HG02970 (cell line): ENCODE measurements at regions not wholly inside any gene's neighbourhood (a gene's known extent, or its start where the extent isn't known, plus 50 kb on each side); places are given as distances from the start of the nearest gene placed in this dataset.
"Not testable (repeated sequence)": the region's sequence is repeated elsewhere in the genome, so short reads cannot be mapped to it uniquely, and the experiment has no call there.

Source experiments
- ATAC-seq: cut with Tn5 transposase; IDR thresholded peaks from one replicate; pipeline ENCODE4 v1.9.1; 2021; ENCODE audit warnings: mild to moderate bottlenecking, moderate library complexity, moderate number of reproducible peaks; ENCODE audit not compliant: unreplicated experiment, low FRiP score

DNA sequence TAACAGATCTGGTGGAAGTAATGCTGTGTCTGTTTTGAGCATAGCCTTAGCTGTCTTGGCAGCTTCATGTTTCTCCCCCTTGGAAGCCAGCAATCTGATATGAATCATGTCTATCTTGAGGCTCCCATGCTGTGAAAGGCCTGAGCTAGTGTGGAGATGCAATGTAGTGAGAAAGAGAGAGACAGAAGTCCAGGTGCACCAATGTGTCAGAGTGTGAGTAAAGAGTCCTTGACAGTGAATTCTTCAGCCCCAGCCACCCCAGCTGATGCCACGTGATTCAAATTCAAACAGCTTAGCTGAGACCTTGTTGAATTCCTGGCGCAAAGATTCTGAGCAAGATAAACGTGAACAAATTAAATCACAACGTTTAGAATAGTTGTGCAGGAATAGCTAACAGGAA, 704.2 kb downstream of the EDEM1 start:
- ATAC-seq, result no peak

DNA sequence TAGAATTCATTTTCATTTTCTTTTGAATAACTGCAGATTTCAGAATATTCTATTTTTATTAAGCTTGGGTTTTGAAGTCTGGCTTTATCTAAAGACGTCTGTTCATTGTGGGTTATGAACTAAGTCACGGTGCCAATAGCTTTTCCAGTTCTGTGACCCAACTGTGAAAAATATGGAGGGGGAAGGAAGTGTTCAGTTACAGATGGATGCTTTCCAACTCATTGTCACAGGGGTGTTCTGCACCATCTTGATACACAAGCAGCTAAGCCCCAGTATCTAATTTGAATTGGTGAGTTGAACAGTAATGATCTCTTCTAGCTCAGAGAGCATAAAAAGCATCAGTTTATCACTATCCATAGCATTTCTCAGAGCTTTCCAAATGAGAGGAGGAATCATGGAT, 710.6 kb downstream of the EDEM1 start:
- no peak for ATAC-seq

- no peak for ATAC-seq
These were observed 711.7 kb downstream of the EDEM1 start for GRCh38 chr3:5899014-5899761.

DNA sequence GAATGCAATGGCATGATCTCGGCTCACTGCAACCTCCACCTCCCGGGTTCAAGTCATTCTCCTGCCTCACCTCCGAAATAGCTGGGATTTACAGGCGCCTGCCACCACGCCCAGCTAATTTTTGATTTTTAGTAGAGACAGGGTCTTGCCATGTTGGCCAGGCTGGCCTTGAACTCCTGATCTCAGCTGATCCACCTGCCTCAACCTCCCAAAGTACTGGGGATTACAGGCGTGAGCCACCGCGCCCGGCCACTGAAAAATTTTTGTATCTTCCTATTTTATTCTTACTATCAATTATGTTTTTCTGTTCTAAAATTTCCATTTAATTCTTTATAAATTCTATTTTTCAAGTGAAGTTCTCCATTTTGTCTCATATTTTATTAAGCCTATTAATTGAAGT, 730.4 kb downstream of the EDEM1 start:
- no peak for ATAC-seq

DNA sequence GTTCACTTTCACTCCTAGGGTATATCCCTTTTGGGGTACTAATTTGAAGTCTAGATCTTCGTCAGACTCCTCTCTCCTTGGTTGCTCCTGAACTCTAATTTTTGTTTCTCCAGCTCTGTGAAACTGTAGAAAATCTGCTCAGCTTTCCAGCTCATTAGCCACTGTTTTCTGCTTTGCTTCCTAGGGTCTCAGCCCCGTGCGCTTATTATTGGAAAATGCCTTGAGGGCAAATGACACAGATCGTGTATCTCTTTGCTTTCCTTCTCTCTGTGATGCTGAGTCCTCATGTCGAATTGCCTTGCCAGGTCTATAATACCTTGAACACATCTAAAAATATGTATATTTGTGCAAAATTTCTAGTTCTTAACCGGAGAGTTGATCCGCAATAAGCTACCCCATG, 731.1 kb downstream of the EDEM1 start:
- ATAC-seq, result no peak

DNA sequence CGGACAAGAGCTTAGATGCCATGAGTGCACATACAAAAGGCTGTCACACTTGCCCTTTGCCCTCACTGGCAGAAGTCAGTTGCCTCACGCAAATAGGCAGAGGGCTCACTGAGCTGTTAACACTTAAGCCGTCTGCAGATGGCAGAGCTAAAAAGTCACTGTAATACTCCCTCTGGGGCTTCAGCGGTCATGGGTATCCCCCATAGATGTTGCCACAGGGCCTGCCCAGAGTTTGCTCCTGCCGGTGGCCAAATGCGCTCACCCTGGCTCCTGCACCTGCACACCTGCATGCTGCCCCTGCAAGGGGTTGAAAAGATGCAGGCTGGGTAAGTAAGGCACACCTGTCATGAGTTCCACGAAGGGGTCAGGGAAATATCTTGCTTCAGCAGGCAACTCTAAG, 741.5 kb downstream of the EDEM1 start:
- no peak for ATAC-seq

- ATAC-seq, result not testable (repeated sequence)
These were observed 756.6 kb downstream of the EDEM1 start for GRCh38 chr3:5944061-5944460.

DNA sequence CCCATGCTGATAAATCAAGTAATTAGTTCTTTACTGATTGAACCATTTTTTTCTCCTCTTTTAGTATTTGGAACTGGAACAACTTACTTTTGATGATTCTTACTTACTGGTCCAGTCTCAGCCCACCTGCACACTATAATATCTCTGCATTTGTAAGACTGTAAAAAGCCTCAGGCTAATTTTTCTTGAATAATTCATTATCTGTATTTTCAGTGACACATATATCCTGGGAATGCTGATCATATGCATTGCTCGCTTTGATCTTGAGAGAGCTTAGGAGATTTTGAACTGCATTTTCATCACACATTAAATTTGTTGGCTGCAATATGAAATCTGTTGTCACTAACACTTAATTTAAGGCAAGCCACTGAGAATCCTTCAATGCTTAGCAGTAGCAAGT, 760.6 kb downstream of the EDEM1 start:
- no peak for ATAC-seq

DNA sequence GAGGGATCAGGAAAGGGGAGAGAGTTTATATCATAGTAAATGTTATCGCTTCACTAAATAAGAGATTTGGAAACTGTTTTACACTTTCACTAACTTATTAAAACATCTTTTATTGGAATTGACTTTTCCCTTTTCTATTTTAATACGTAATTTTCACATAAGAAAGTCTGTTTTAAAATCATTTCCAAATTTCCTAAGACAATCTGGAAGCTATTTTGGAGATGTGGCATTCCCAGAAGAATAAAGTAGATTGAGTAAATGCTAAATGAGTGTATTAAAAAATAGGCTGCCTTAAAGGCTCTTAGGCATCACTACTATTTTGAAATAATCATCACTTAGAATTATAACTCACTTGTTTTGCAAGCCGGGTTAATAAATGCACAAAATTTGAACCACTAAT, 763.5 kb downstream of the EDEM1 start:
- no peak for ATAC-seq

GRCh38 chr3:5972586-5972985, 785.1 kb downstream of the EDEM1 start:
- ATAC-seq, result no peak

GRCh38 chr3:5974630-5975322, 787.3 kb downstream of the EDEM1 start:
- no peak for ATAC-seq

DNA sequence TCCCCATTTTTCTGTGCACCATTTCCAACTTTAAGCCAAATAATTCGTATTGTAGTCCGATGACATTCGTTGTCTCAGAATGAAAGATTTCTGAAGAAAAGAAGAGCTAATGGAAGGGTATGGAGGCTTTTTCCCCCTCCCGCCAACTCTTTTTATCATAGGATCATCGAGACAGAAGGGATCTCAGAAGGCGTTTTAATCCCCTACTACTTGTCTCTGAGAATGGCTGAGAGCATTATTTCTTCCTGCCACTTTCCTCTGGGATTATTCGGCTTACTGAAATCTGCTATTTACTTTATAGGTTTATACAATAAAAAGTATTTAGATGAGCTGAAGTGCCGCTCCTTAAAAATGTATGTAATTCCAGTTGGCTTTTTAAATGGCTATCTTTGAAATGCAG, 789.8 kb downstream of the EDEM1 start:
- no peak for ATAC-seq

GRCh38 chr3:5980475-5980874, 793.0 kb downstream of the EDEM1 start:
- ATAC-seq, result no peak

GRCh38 chr3:5994651-5995050, 807.1 kb downstream of the EDEM1 start:
- ATAC-seq, result no peak

- no peak for ATAC-seq
These were observed 830.9 kb downstream of the EDEM1 start for GRCh38 chr3:6018456-6018855.

- ATAC-seq, result no peak
These were observed 835.1 kb downstream of the EDEM1 start for GRCh38 chr3:6022621-6023020.

DNA sequence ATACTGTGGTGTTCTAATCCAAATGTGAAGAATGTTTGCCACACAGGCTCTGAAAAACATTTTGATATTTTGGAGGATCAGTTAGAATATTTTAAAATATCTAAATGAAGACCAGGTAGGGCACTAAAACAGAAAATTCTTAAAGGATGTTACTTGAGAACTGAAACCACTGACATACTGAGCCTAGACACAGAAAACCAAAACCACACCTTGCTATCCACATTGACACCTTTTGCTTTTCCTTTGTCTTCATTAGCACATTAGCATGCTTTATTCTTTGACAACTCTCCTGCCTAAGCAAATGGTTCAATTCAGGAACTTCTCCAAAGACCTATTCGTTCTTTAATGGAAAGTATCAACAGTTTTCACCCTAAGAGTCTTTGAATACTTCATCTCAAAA, 835.9 kb upstream of the GRM7 start:
- ATAC-seq, result no peak

DNA sequence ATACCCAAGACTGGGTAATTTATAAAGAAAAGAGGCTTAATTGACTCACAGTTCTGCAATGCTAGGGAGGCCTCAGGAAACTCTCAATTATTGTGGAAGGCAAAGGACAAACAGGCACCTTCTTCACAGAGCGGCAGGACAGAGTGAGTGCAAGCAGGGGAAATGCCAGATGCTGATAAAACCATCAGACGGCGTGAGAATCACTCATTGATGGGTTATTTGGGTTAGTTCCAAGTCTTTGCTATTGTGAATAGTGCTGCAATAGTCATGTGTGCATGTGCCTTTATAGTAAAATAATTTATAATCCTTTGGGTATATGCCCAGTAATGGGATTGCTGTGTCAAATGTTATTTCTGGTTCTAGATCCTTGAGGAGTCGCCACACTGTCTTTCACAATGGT, 830.3 kb upstream of the GRM7 start:
- ATAC-seq, result not testable (repeated sequence)

GRCh38 chr3:6035626-6036025, 825.3 kb upstream of the GRM7 start:
- ATAC-seq, result no peak

GRCh38 chr3:6039971-6040370, 820.9 kb upstream of the GRM7 start:
- no peak for ATAC-seq

DNA sequence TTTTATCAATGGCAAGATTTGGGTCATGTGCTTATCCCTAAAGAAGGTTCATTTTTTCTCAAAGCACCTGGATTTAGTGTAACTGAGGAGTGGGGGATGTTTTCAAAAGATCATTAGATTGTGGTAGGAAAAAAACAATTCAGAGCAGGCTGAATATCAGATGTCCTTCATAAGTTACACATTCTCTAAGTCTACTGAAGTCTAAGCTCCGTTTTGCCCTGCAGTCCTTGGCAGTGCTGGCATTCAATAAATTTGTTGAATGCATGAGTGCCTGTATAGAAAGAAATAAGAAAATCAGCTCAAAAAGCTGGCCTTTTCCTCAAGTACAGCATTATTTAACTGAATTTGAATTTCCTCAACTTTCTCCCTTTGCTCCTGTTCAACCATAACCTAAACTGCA, 819.0 kb upstream of the GRM7 start:
- ATAC-seq, result no peak

DNA sequence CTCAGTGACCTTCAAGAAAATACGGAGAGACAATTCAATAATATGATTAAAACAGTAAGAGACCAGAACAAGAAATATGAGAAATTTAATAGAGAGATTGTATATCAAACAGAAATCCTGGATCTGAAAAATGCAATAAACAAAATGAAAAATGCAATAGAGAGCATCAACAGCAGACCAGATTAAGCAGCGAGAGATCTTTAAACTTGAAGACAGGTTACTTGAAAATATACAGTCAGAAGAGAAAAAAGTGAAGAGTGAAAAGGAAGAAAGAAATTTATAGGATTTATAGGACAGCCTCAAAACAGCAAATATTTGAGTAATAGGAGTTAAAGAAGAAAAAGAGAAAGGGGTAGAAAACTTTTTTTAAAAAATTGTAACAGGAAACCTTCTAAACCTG, 813.9 kb upstream of the GRM7 start:
- no peak for ATAC-seq
